ENCODE measurements at regions not wholly inside any gene's neighbourhood (a gene's known extent, or its start where the extent isn't known, plus 50 kb on each side); places are given as distances from the start of the nearest gene placed in this dataset.

DNA sequence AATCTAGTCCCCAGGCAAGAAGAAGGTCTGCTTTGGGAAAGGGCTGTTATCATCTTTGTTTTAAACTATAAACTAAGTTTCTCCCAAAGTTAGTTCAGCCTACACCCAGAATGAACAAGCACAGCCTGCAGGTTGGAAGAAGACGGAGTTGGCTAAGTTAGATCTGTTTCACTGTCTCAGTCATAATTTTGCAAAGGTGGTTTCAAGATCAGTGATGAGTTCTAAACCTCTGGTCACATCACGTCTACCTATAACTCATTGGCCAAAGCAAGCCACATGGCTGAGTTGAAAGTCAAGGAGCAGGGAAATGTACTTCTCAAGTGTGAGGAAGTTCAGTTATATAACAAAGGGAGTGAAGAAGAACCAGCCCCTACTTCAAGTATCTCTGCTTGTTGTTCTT is 50.5 kb upstream of the ECI2 start:
- DNase-seq (ENCODE audit: low read depth) = no peak

DNA sequence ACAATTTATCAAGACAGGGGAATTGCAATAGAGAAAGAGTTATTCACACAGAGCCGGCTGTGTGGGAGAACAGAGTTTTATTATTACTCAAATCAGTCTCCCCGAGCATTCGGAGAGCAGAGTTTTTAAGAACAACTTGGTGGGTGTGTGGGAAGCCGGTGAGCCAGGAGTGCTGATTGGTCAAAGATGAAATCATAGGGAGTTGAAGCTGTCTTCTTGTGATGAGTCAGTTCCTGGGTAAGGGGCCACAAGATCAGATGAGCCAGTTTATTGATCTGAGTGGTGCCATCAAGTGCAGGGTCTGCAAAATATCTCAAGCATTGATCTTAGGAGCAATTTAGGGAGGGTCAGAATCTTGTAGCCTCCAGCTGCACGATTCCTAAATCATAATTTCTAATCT is 50.0 kb upstream of the ECI2 start:
- no peak for DNase-seq (ENCODE audit: low read depth)

Measured in fibroblast of the conjunctiva (primary cell).